Ovary (tissue), 7 donors: ENCODE measurements at regions not wholly inside any gene's neighbourhood (a gene's known extent, or its start where the extent isn't known, plus 50 kb on each side); places are given as distances from the start of the nearest gene placed in this dataset.

Experiments
- DNase-seq, 5 donors: peaks; one replicate each; pipeline ENCODE4 v3.0.0-alpha.2; 2019 to 2020
- H3K27ac ChIP-seq, 2 donors: fragments of 200-600 bp; one replicate each; pipeline versions ENCODE4 v1.5.1 to v1.8.0; 2019 to 2022
- H3K27me3 ChIP-seq: fragments of 200-600 bp; one replicate; pipeline ENCODE4 v1.8.0; 2022
- H3K36me3 ChIP-seq: fragments of 200-600 bp; sonication (generic); one replicate; pipeline ENCODE4 v1.5.1; 2019
- H3K4me1 ChIP-seq: one replicate; pipeline ENCODE4 v1.8.1; 2013; ENCODE audit warnings: mild to moderate bottlenecking, moderate library complexity; ENCODE audit not compliant: insufficient read depth
- H3K4me3 ChIP-seq: fragments of 200-600 bp; sonication (generic); one replicate; pipeline ENCODE4 v1.5.1; 2017
- H3K9me3 ChIP-seq, 2 donors: fragments of 200-600 bp in 1 of 2; sonication (generic) in 1 of 2; one replicate each; pipeline versions ENCODE4 v1.5.1 to v1.8.1; 2013 to 2019; ENCODE audit warnings: mild to moderate bottlenecking in 1 of 2, moderate library complexity in 1 of 2
- CTCF ChIP-seq, 3 donors: fragments of 450-650 bp in 2 of 3; fragments of 200-600 bp in 1 of 3; IDR thresholded peaks; one replicate each; pipeline versions ENCODE4 v1.5.1 to v1.8.0; 2016 to 2022; ENCODE audit warnings: antibody characterized with exemption in 3 of 3, mild to moderate bottlenecking in 1 of 3
- EP300 ChIP-seq: sonication (generic); formaldehyde crosslinking; IDR thresholded peaks from one replicate; pipeline ENCODE4 v1.6.1; 2017; ENCODE audit warnings: antibody characterized with exemption
- POLR2A ChIP-seq: fragments of 450-650 bp; IDR thresholded peaks from one replicate; pipeline ENCODE4 v1.6.1; 2017; ENCODE audit warnings: antibody characterized with exemption, mild to moderate bottlenecking, moderate library complexity
- WGBS, 3 donors: extraction: QIAGEN DNeasy Blood & Tissue Kit in 1 of 3; methylation state at CpG; one replicate each; pipeline versions ENCODE4 v1.1.5 to v1.1.7; 2013 to 2017; 5-methylcytosine and 5-hydroxymethylcytosine counted together
- intact Hi-C, 4 donors: fragments of 100-400 bp; cut with DNase I; formaldehyde crosslinking; loops; one replicate each; pipeline versions ENCODE4 v1.11.0 to v1.15.1; 2022 to 2023
- donor health status: DM: no; HTN: no; CAD: no; lungs with moderate emphysema.
- donor health status: DM: no; HTN: no; CAD: no.
- donor health status: Bipolar disorder and iron deficiency.
- donor health status: DM: no; HTN: no; CAD: no.
- donor health status: DM: yes; HTN: yes; CAD: no.

GRCh38 chr21:35346697-35347096 lies 297.6 kb upstream of the RUNX1 start:
- no peak overlapping the region for H3K4me3 ChIP-seq
- no peaks in the 10 kb centered on the region for H3K4me1 ChIP-seq
- no peaks in the 10 kb centered on the region for H3K27me3 ChIP-seq
- intact Hi-C loops = no loop called here
- H3K9me3 ChIP-seq = no peaks in the 10 kb centered on the region
- 94 to 97% (median 97%) methylated on average over 4 of the region's 4 CpGs for WGBS, 3 donors
- no peak for TF ChIP-seq CTCF (IDR thresholded peaks at IDR 0.05)
- no peak for TF ChIP-seq EP300
- TF ChIP-seq POLR2A = no peak
- no peak for DNase-seq
- no peaks in the 10 kb centered on the region for H3K36me3 ChIP-seq
- no peak overlapping the region for H3K27ac ChIP-seq

GRCh38 chr21:35345954-35346353 lies 296.9 kb upstream of the RUNX1 start:
- H3K9me3 ChIP-seq = no peaks in the 10 kb centered on the region
- H3K27ac ChIP-seq = no peak overlapping the region
- no peaks in the 10 kb centered on the region for H3K4me1 ChIP-seq
- no peaks in the 10 kb centered on the region for H3K36me3 ChIP-seq
- TF ChIP-seq EP300 (no peak), CTCF (IDR thresholded peaks at IDR 0.05) (no peak), POLR2A (no peak)
- no peak for DNase-seq
- no peak overlapping the region for H3K4me3 ChIP-seq
- intact Hi-C loops = no loop called here
- no peaks in the 10 kb centered on the region for H3K27me3 ChIP-seq

- H3K27ac ChIP-seq = no peak overlapping the region
- no peak for DNase-seq
- no peak overlapping the region for H3K4me3 ChIP-seq
- no peaks in the 10 kb centered on the region for H3K36me3 ChIP-seq
- intact Hi-C loops = no loop called here
- no peaks in the 10 kb centered on the region for H3K27me3 ChIP-seq
- no peaks in the 10 kb centered on the region for H3K4me1 ChIP-seq
- WGBS, 3 donors = 97 to 98% (median 97%) methylated on average over 4 of the region's 4 CpGs
- H3K9me3 ChIP-seq = no peaks in the 10 kb centered on the region
- no peak for TF ChIP-seq EP300
- TF ChIP-seq POLR2A = no peak
- no peak for TF ChIP-seq CTCF (IDR thresholded peaks at IDR 0.05)
These were observed 295.5 kb upstream of the RUNX1 start for GRCh38 chr21:35344582-35344981.

- H3K9me3 ChIP-seq = no peaks in the 10 kb centered on the region
- no peaks in the 10 kb centered on the region for H3K36me3 ChIP-seq
- no peaks in the 10 kb centered on the region for H3K4me1 ChIP-seq
- TF ChIP-seq CTCF (IDR thresholded peaks at IDR 0.05) (no peak), EP300 (no peak), POLR2A (no peak)
- H3K27ac ChIP-seq = no peak overlapping the region
- H3K27me3 ChIP-seq = no peaks in the 10 kb centered on the region
- DNase-seq = no peak
- H3K4me3 ChIP-seq = no peak overlapping the region
- intact Hi-C loops = no loop called here
- whole genome bisulfite sequencing, 3 donors = 78 to 85% (median 82%) methylated on average over 6 of the region's 6 CpGs
These were observed 294.1 kb upstream of the RUNX1 start for GRCh38 chr21:35343046-35343819.
